Heart left ventricle (tissue), 16 donors: ENCODE measurements at regions not wholly inside any gene's neighbourhood (a gene's known extent, or its start where the extent isn't known, plus 50 kb on each side); places are given as distances from the start of the nearest gene placed in this dataset.
"Not testable (repeated sequence)": the region's sequence is repeated elsewhere in the genome, so short reads cannot be mapped to it uniquely, and the experiment has no call there.

Experiments used
- ATAC-seq, 4 donors: fragments of 200-7000 bp; cut with Tn5 transposase; one replicate each; pipeline ENCODE4 v1.9.1; 2020 to 2022; ENCODE audit warnings: moderate library complexity in 4 of 4, mild to moderate bottlenecking in 3 of 4, moderate number of reproducible peaks in 1 of 4
- DNase-seq, 5 donors: peaks; one replicate each; pipeline ENCODE4 v3.0.0-alpha.2; 2020
- H3K27ac ChIP-seq, 12 donors: fragments of 200-600 bp; sonication (generic) in 4 of 12; one replicate each; pipeline versions ENCODE4 v1.5.0 to v1.8.0; 2016 to 2022; ENCODE audit warnings: mild to moderate bottlenecking in 2 of 12
- H3K27me3 ChIP-seq, 9 donors: fragments of 200-600 bp; sonication (generic) in 2 of 9; one replicate each; pipeline versions ENCODE4 v1.5.1 to v1.8.0; 2016 to 2022; ENCODE audit warnings: mild to moderate bottlenecking in 3 of 9
- H3K36me3 ChIP-seq, 9 donors: fragments of 200-600 bp; sonication (generic) in 2 of 9; one replicate each; pipeline versions ENCODE4 v1.5.0 to v1.8.0; 2018 to 2022; ENCODE audit warnings: mild to moderate bottlenecking in 2 of 9
- H3K4me1 ChIP-seq, 12 donors: fragments of 200-600 bp; sonication (generic) in 4 of 12; one replicate each; pipeline versions ENCODE4 v1.5.0 to v1.8.0; 2016 to 2022; ENCODE audit warnings: mild to moderate bottlenecking in 3 of 12
- H3K4me3 ChIP-seq, 12 donors: fragments of 200-600 bp; sonication (generic) in 4 of 12; one replicate each; pipeline versions ENCODE4 v1.5.0 to v1.8.0; 2017 to 2022; ENCODE audit warnings: mild to moderate bottlenecking in 9 of 12, moderate library complexity in 4 of 12
- H3K9me3 ChIP-seq, 12 donors: fragments of 200-600 bp; sonication (generic) in 4 of 12; one replicate each; pipeline versions ENCODE4 v1.5.0 to v1.8.0; 2016 to 2022; ENCODE audit warnings: mild to moderate bottlenecking in 1 of 12
- CTCF ChIP-seq, 12 donors: fragments of 200-600 bp; sonication (generic) in 4 of 12; IDR thresholded peaks; one replicate each; pipeline versions ENCODE4 v1.5.0 to v1.8.0; 2018 to 2022; ENCODE audit warnings: antibody characterized with exemption in 12 of 12, mild to moderate bottlenecking in 5 of 12
- POLR2A ChIP-seq, 2 donors: fragments of 450-650 bp; IDR thresholded peaks; one replicate each; pipeline ENCODE4 v1.6.1; 2017; ENCODE audit warnings: antibody characterized with exemption in 2 of 2, mild to moderate bottlenecking in 2 of 2, moderate library complexity in 2 of 2
- WGBS, 4 donors: extraction: QIAGEN DNeasy Blood & Tissue Kit in 2 of 4; methylation state at CpG; one replicate each; pipeline versions ENCODE4 v1.1.5 to v1.1.7; 2013 to 2018; 5-methylcytosine and 5-hydroxymethylcytosine counted together
- intact Hi-C, 10 donors: fragments of 100-400 bp; cut with DNase I; formaldehyde crosslinking; loops; one replicate each; pipeline versions ENCODE4 v1.11.1 to v1.14.2; 2022
- donor health status: ischemic (EF 13 %, LVEDD 7.1; RV severe dilation, severe dysfunction).
- donor health status: healthy with polysubstance abuse.
- donor health status: DM: no; HTN: yes; CAD: no.
- donor health status: DM: no; HTN: no; CAD: no.
- donor health status: ischemic (EF 25% LVEDD 6.9; RV normal size, moderate dysfunction).
- donor health status: ischemic (EF 25% LVEDD 5.7; RV mildly dilated, moderate dysfunction).
- donor health status: healthy.
- donor health status: DM: yes; HTN: yes; CAD: no.
- donor health status: ischemic (EF 35%, LVEDD 5.7; RV mildly dilated, moderate dysfunction).
- donor health status: nonischemic (EF 11% LVEDD 7.7; RV severe dilation, severe dysfunction).
- donor health status: DM: yes; HTN: yes; CAD: no.
- donor health status: PGD.
- donor health status: ischemic (EF 29% LVEDD 5.4; RV normal size, mild dysfunction).
- donor health status: nonischemic (EF 23%, LVEDD 6.1; RV moderate dilation, normal function).

GRCh38 chr20:51926670-51927305, 124.5 kb upstream of the SALL4 start:
- no peak overlapping the region for H3K27ac ChIP-seq
- H3K4me1 ChIP-seq, result no peaks in the 10 kb centered on the region
- H3K9me3 ChIP-seq, result no peaks in the 10 kb centered on the region
- DNase-seq (no peak), ATAC-seq (peak in 1 of 4 donors; percentile 24)
- no peak overlapping the region for H3K4me3 ChIP-seq
- H3K27me3 ChIP-seq, result peaks cover 0 to 4% (median 0%) of the 10 kb centered on the region in 9 donors
- intact Hi-C loops, result no loop called here
- TF ChIP-seq POLR2A (IDR thresholded peaks at IDR 0.05), result no peak
- TF ChIP-seq CTCF (IDR thresholded peaks at IDR 0.05), result no peak
- H3K36me3 ChIP-seq, result no peaks in the 10 kb centered on the region
- 49 to 55% (median 53%) methylated on average over 14 of the region's 14 CpGs for WGBS, 4 donors

- no peak for ATAC-seq
- no peak for DNase-seq
- Histone ChIP-seq H3K27me3 (no peaks in the 10 kb centered on the region), H3K4me1 (no peaks in the 10 kb centered on the region), H3K36me3 (no peaks in the 10 kb centered on the region), H3K4me3 (no peak overlapping the region), H3K27ac (no peak overlapping the region), H3K9me3 (no peaks in the 10 kb centered on the region)
- no peak for TF ChIP-seq POLR2A (IDR thresholded peaks at IDR 0.05)
- no peak for TF ChIP-seq CTCF (IDR thresholded peaks at IDR 0.05)
- intact Hi-C loops, result no loop called here
- 92 to 96% (median 95%) methylated on average over 3 of the region's 3 CpGs for WGBS, 4 donors
Observed at GRCh38 chr20:51924509-51924908, 122.2 kb upstream of the SALL4 start.

GRCh38 chr20:51923633-51924032, 121.3 kb upstream of the SALL4 start:
- intact Hi-C loops, result no loop called here
- Histone ChIP-seq H3K4me1 (no peaks in the 10 kb centered on the region), H3K27ac (no peak overlapping the region), H3K36me3 (no peaks in the 10 kb centered on the region), H3K27me3 (no peaks in the 10 kb centered on the region), H3K9me3 (no peaks in the 10 kb centered on the region), H3K4me3 (no peak overlapping the region)
- TF ChIP-seq POLR2A (IDR thresholded peaks at IDR 0.05) (no peak), CTCF (IDR thresholded peaks at IDR 0.05) (no peak)
- ATAC-seq, result no peak
- 72 to 85% (median 76%) methylated on average over 2 of the region's 2 CpGs for WGBS, 4 donors
- DNase-seq, result no peak

GRCh38 chr20:51922812-51923211, 120.5 kb upstream of the SALL4 start:
- H3K4me3 ChIP-seq, H3K36me3 ChIP-seq, H3K9me3 ChIP-seq, intact Hi-C loops, H3K27me3 ChIP-seq, ATAC-seq, H3K4me1 ChIP-seq, H3K27ac ChIP-seq, DNase-seq: not testable (repeated sequence)
- 96 to 98% (median 96%) methylated on average over 12 of the region's 12 CpGs for WGBS, 4 donors

GRCh38 chr20:51918561-51918960, 116.2 kb upstream of the SALL4 start:
- no peaks in the 10 kb centered on the region for H3K27me3 ChIP-seq
- no peaks in the 10 kb centered on the region for H3K9me3 ChIP-seq
- TF ChIP-seq CTCF (IDR thresholded peaks at IDR 0.05) (no peak), POLR2A (IDR thresholded peaks at IDR 0.05) (no peak)
- H3K27ac ChIP-seq, result no peak overlapping the region
- no peak for DNase-seq
- no peak for ATAC-seq
- 73 to 79% (median 76%) methylated on average over 7 of the region's 7 CpGs for WGBS, 4 donors
- no peaks in the 10 kb centered on the region for H3K36me3 ChIP-seq
- H3K4me3 ChIP-seq, result no peak overlapping the region
- intact Hi-C loops, result no loop called here
- no peaks in the 10 kb centered on the region for H3K4me1 ChIP-seq
